ENCODE measurements at regions not wholly inside any gene's neighbourhood (a gene's known extent, or its start where the extent isn't known, plus 50 kb on each side); places are given as distances from the start of the nearest gene placed in this dataset.

- Histone ChIP-seq H3K4me3 (replicated peaks; ENCODE audit: insufficient read depth, low read length) (no peak overlapping the region), H3K27ac (replicated peaks) (no peak overlapping the region), H3K27me3 (ENCODE audit: insufficient read depth, poor library complexity, severe bottlenecking) (no peaks in the 10 kb centered on the region)
- TF ChIP-seq REST (IDR thresholded peaks at IDR 0.05; ENCODE audit: insufficient replicate concordance, low read depth) (no peak), SPI1 (IDR thresholded peaks at IDR 0.05; ENCODE audit: borderline replicate concordance, low read depth) (no peak), GABPA (IDR thresholded peaks at IDR 0.05; ENCODE audit: low read depth) (no peak), POLR2AphosphoS5 (IDR thresholded peaks at IDR 0.05; ENCODE audit: low read depth) (no peak), CTCF (IDR thresholded peaks at IDR 0.05; ENCODE audit: insufficient read depth, low read length) (no peak)
- no peak for DNase-seq (ENCODE audit: low read depth in 1 of 2, low spot score in 1 of 2)
These were observed 97.5 kb upstream of the ANO3 start for GRCh38 chr11:26234451-26234850.

- Histone ChIP-seq H3K4me3 (replicated peaks; ENCODE audit: insufficient read depth, low read length) (no peak overlapping the region), H3K27me3 (ENCODE audit: insufficient read depth, poor library complexity, severe bottlenecking) (no peaks in the 10 kb centered on the region), H3K27ac (replicated peaks) (no peak overlapping the region)
- TF ChIP-seq POLR2AphosphoS5 (IDR thresholded peaks at IDR 0.05; ENCODE audit: low read depth) (no peak), CTCF (IDR thresholded peaks at IDR 0.05; ENCODE audit: insufficient read depth, low read length) (no peak), GABPA (IDR thresholded peaks at IDR 0.05; ENCODE audit: low read depth) (no peak), REST (IDR thresholded peaks at IDR 0.05; ENCODE audit: insufficient replicate concordance, low read depth) (no peak), SPI1 (IDR thresholded peaks at IDR 0.05; ENCODE audit: borderline replicate concordance, low read depth) (no peak)
- no peak for DNase-seq (ENCODE audit: low read depth in 1 of 2, low spot score in 1 of 2)
These were observed 88.5 kb upstream of the ANO3 start for GRCh38 chr11:26243426-26243825.

- H3K4me3 ChIP-seq (replicated peaks; ENCODE audit: insufficient read depth, low read length) = no peak overlapping the region
- no peak overlapping the region for H3K27ac ChIP-seq (replicated peaks)
- TF ChIP-seq SPI1 (IDR thresholded peaks at IDR 0.05; ENCODE audit: borderline replicate concordance, low read depth) = no peak
- no peak for TF ChIP-seq POLR2AphosphoS5 (IDR thresholded peaks at IDR 0.05; ENCODE audit: low read depth)
- TF ChIP-seq CTCF (IDR thresholded peaks at IDR 0.05; ENCODE audit: insufficient read depth, low read length) = no peak
- no peak for TF ChIP-seq GABPA (IDR thresholded peaks at IDR 0.05; ENCODE audit: low read depth)
- no peak for TF ChIP-seq REST (IDR thresholded peaks at IDR 0.05; ENCODE audit: insufficient replicate concordance, low read depth)
- H3K27me3 ChIP-seq (ENCODE audit: insufficient read depth, poor library complexity, severe bottlenecking) = no peaks in the 10 kb centered on the region
- no peak for DNase-seq (ENCODE audit: low read depth in 1 of 2, low spot score in 1 of 2)
These were observed 87.7 kb upstream of the ANO3 start for GRCh38 chr11:26244207-26244606.
